ENCODE measurements at regions not wholly inside any gene's neighbourhood (a gene's known extent, or its start where the extent isn't known, plus 50 kb on each side); places are given as distances from the start of the nearest gene placed in this dataset.
A peak's percentile ranks its signal among the peaks of the same experiment; 100 is the strongest.

DNA sequence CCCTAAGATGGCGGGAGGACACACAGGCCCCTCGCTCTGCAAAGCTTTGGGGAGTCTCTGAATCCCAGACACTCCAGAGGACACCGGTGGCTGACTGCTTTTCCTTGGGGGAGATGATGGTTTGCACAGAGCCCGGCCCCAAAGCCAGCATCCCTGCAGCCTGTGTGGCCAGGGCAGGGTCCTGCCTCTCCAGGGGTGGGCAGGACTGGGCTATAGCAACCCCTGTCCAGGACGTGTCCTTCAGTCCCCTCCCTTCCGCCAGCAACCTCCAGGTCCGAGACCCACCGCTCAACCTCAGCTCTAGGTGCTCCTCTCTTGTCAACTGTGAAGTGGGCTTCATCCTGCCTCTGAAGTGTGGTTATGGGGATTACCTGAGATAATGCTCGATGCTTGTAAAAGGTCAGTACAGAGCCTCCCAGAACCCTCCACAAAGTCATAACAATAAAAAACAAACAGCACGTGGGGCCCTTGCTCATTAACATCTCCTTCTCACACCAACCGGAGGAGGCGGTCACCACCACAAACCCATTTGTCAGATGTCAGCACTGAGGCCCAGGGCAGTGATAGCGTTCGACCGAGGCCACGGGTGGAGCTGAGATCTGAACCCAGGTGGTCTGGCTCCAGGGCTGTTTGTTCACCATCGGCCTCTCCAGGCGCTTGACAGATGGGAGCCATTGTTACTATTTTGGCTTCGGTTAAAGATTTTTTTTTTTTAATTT is 304.8 kb downstream of the IRF8 start:
- DNase-seq: no peak

- no peak for DNase-seq
Measured at GRCh38 chr16:86205521-86206245, 304.6 kb upstream of the FOXF1 start.

- DNase-seq: no peak
Measured at GRCh38 chr16:86207350-86207749, 303.0 kb upstream of the FOXF1 start.

DNA sequence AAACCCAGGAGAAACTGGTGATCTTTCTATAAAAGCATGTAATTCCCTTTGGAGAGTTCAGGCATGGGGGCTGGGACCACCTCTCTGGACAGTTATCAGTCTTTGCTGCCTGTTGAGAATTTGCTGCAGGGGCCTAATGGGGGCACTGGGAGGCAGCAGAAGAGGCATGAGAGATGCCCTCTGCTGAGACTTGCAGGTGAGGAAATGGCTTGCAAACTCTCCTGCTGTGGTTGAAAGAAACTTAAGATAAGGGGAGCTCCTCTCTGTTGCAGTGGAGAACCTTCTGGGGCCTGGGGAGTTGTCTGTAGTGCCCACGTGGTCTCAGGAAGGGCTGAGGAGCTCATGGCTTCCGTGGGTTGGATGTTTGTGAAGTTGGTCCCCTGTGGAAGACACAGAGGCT is 301.1 kb upstream of the FOXF1 start:
- no peak for DNase-seq

GRCh38 chr16:86210403-86211193 is 299.7 kb upstream of the FOXF1 start:
- DNase-seq: no peak

- no peak for DNase-seq
Measured at GRCh38 chr16:86211265-86211664, 299.1 kb upstream of the FOXF1 start.

DNA sequence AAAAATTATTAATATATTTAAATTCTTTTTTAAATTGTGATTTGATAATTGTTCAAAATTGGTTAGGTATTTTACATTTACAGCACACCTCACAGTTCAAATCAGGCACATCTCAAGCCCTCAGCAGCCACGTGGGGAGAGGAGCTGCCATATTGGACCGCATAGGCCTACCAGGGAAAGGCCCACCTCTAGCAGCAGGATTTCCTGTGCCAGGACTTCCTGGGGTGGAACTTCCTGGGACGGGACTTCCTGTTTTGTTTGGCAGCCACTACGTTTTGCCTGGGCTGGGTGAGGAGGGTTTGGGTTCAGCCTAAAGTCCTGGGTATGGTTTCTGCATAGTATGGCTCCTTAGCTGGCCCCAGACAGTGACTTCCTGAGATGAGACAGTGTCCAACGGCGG is 298.5 kb upstream of the FOXF1 start:
- peak; percentile 22 for DNase-seq

- no peak for DNase-seq
Measured at GRCh38 chr16:86212706-86213436, 297.5 kb upstream of the FOXF1 start.

DNA sequence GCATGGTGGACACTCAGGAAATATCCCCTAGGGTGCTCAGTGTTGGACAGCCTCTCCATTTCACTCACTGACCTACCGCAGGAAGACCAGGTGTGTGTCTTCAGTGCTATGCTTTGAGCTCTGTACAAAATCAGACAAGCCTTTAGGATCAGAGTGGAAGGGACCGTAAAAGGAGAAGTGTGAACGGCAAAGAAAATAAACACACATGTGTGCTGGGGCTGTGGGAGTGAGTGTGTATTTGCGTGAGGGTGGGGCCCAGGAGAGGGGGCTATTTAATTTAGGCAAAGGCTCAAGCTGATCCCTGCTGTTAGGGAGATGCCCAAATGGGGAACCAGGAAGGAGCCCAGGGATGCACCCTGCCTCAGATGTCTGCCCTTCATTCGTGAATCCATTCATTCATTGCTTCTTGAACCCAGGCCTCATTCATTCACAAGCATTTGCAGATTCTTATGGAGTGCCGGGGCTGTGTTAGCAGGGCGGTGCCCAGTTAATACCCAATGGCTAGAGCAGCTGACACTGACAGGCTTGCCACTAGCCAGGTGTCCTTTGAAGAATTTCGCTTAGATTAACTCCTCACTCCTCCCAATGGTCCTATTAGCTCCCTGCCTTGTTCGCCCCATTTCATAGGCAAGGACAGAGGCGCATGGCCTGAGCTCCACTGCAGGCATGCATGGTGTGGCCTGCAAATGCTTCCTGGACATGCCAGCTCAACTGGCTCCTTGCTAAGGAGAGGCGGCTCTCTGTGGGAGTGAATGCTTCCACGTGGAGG is 296.7 kb upstream of the FOXF1 start:
- DNase-seq: no peak

DNA sequence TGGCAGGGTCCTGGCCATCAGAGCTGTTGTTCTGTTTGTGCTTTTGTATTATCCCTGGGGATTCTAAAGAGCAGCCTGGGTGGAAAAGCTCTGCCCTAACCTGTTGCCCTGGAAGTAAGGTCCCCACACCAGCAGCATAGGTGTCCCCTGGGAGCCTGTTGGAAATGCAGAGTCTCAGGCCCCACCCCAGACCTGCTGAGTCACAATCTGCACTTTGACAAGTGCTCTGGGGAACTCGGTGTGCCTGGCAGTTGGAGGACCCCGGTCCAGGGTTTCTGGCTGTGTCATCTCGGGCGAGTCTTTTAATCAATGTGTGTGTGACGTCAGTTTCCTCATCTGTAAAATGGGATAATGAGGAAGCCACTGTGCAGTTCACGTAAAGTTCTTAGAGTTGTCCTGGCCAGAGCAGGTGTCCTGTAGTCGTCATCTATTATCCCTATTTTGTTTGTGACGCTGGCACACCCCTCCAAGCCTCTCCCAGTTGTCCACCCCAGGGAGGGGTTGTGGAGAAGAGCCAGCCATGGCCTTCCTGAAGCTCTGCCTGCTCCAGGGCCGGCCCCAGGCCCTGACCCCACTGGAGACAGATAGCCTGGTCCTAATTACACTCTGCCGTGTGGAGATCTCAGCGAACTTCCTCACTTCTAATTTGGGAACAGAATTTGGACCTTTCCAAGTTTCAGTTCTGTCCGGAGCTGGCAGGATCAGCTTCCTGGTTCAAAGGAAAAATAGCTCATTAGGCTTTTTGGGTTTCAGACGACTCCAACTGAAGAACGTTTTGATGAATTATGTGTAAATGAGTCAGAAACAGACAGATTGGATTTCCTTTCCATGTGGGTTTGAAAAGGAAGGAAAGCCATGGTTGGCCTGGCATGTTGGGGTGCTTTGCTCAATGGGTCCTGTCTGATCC is 295.7 kb upstream of the FOXF1 start:
- DNase-seq: no peak

GRCh38 chr16:86215233-86215978 is 294.9 kb upstream of the FOXF1 start:
- DNase-seq: no peak

DNA sequence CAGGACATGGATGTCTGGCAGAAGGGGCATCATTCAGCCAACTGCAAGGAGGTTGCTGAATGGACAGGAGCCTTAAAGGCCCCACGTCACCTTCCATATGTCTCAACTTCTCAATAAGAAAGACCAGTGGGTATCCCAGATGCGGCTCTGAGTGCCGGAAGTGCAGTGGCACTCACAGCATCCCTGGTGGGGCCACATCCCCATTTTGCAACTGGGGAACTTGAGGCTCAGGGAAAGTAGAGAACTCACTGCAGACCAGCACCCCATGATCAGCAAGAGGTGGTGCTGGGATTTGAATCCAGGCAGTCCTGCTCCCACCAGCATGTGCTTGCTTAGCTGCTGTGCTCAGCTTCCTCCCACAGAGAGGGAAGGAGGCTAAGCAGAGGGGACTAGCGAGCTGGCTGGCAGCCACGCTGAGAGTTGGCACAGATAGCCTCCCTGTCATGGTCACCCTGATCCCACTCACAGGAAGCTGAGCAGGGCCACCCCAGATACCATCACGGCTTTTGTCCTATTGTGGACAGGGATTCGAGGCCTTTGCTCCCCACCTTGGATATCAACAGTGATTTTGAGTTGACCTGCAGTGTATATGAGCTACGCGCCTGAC is 294.2 kb upstream of the FOXF1 start:
- DNase-seq: no peak

DNA sequence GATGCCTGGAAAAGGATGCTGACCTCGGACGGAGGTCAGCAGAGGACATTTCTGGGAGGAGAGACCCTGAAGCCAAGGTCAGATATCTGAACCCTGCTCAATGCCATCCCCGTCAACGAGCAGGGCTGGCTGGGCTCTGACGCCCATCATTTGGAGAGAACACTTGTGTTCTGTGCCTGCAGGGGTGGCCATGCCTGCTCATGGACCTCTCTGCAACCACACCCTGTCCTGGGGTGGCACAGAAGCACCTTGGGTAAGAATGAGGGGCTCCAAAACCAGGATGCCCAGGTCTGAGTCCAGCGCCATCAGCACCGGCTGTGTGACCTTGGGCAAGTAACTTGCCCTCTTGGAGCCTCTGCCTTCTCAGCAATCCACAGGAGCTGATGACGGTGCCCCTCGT is 293.7 kb upstream of the FOXF1 start:
- no peak for DNase-seq

DNA sequence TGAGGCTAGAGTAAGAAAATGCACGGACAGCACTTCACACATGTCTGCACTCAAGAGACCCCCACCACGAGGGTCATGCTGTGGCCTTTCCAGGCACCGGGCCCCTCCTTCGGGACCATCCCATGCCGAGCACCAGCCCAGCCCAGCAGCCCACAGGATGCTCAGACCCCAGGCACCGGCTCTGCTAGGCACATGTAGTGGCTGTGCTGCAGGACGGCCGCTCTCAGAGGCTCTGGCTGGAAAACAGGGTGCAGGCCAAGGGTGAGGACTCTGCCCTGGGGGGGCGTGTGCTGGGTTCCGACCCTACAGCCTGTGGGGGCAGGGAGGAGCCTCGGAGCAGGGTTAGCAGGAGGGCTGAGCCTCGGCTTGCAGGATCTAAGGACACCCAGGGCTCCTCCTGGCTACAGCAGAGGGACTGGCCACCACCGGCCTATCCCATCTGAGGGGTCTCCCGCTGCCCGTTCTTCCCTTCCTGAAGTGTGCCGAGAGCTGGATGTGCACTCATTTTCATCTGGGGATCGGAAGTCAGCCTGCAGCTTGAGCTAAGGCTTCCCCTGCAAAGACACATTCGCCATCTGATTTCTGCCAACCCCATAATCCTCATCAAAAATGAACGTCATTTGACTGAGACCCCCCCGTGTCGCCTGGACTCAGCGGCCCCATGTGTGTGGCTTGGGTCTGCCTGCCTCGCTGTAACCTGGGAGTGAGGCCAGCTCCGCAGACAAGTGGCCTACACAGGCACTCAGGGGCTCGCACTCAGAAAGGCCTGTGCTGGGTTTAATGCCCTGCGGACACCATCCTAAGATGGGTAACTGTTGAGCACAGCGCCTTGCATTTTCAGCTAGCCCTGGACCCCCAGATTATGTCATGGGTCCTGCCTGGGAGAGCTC is 293.1 kb upstream of the FOXF1 start:
- no peak for DNase-seq

GRCh38 chr16:86217891-86218270 is 292.4 kb upstream of the FOXF1 start:
- DNase-seq: no peak

- no peak for DNase-seq
Measured at GRCh38 chr16:86218479-86219170, 291.7 kb upstream of the FOXF1 start.

- no peak for DNase-seq
Measured at GRCh38 chr16:86219655-86220445, 290.5 kb upstream of the FOXF1 start.

DNA sequence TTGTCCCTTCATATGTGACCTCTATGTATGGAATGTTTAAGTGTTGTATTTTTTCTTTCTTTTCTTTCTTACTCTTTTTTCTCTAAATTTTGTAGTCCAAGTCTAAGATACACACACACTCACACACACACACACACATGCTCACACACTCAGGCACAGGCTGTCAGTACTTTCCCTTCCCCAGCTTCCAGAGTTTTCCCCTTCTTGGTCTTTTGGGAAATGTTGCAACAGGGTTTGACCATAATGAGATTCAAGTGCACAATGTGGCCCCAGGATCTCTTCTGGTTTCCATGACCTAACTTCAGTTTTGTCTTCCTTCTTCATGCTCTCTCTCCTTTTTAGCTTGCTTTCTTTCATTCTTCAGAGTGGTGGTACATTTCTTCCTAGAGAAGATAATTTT is 289.8 kb upstream of the FOXF1 start:
- DNase-seq: no peak
